ENCODE measurements at regions not wholly inside any gene's neighbourhood (a gene's known extent, or its start where the extent isn't known, plus 50 kb on each side); places are given as distances from the start of the nearest gene placed in this dataset.

- TF ChIP-seq, protein P1, sequence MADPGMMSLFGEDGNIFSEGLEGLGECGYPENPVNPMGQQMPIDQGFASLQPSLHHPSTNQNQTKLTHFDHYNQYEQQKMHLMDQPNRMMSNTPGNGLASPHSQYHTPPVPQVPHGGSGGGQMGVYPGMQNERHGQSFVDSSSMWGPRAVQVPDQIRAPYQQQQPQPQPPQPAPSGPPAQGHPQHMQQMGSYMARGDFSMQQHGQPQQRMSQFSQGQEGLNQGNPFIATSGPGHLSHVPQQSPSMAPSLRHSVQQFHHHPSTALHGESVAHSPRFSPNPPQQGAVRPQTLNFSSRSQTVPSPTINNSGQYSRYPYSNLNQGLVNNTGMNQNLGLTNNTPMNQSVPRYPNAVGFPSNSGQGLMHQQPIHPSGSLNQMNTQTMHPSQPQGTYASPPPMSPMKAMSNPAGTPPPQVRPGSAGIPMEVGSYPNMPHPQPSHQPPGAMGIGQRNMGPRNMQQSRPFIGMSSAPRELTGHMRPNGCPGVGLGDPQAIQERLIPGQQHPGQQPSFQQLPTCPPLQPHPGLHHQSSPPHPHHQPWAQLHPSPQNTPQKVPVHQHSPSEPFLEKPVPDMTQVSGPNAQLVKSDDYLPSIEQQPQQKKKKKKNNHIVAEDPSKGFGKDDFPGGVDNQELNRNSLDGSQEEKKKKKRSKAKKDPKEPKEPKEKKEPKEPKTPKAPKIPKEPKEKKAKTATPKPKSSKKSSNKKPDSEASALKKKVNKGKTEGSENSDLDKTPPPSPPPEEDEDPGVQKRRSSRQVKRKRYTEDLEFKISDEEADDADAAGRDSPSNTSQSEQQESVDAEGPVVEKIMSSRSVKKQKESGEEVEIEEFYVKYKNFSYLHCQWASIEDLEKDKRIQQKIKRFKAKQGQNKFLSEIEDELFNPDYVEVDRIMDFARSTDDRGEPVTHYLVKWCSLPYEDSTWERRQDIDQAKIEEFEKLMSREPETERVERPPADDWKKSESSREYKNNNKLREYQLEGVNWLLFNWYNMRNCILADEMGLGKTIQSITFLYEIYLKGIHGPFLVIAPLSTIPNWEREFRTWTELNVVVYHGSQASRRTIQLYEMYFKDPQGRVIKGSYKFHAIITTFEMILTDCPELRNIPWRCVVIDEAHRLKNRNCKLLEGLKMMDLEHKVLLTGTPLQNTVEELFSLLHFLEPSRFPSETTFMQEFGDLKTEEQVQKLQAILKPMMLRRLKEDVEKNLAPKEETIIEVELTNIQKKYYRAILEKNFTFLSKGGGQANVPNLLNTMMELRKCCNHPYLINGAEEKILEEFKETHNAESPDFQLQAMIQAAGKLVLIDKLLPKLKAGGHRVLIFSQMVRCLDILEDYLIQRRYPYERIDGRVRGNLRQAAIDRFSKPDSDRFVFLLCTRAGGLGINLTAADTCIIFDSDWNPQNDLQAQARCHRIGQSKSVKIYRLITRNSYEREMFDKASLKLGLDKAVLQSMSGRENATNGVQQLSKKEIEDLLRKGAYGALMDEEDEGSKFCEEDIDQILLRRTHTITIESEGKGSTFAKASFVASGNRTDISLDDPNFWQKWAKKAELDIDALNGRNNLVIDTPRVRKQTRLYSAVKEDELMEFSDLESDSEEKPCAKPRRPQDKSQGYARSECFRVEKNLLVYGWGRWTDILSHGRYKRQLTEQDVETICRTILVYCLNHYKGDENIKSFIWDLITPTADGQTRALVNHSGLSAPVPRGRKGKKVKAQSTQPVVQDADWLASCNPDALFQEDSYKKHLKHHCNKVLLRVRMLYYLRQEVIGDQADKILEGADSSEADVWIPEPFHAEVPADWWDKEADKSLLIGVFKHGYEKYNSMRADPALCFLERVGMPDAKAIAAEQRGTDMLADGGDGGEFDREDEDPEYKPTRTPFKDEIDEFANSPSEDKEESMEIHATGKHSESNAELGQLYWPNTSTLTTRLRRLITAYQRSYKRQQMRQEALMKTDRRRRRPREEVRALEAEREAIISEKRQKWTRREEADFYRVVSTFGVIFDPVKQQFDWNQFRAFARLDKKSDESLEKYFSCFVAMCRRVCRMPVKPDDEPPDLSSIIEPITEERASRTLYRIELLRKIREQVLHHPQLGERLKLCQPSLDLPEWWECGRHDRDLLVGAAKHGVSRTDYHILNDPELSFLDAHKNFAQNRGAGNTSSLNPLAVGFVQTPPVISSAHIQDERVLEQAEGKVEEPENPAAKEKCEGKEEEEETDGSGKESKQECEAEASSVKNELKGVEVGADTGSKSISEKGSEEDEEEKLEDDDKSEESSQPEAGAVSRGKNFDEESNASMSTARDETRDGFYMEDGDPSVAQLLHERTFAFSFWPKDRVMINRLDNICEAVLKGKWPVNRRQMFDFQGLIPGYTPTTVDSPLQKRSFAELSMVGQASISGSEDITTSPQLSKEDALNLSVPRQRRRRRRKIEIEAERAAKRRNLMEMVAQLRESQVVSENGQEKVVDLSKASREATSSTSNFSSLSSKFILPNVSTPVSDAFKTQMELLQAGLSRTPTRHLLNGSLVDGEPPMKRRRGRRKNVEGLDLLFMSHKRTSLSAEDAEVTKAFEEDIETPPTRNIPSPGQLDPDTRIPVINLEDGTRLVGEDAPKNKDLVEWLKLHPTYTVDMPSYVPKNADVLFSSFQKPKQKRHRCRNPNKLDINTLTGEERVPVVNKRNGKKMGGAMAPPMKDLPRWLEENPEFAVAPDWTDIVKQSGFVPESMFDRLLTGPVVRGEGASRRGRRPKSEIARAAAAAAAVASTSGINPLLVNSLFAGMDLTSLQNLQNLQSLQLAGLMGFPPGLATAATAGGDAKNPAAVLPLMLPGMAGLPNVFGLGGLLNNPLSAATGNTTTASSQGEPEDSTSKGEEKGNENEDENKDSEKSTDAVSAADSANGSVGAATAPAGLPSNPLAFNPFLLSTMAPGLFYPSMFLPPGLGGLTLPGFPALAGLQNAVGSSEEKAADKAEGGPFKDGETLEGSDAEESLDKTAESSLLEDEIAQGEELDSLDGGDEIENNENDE (IDR thresholded peaks at IDR 0.05; ENCODE audit: insufficient replicate concordance, low read length) = no peak
- TF ChIP-seq RAD21 (IDR thresholded peaks at IDR 0.05 in 1 of 2, conservative IDR thresholded peaks at IDR 0.05 in 1 of 2; ENCODE audit: low read depth in 2 of 2, low read length in 2 of 2) = no peak
- no peak for TF ChIP-seq SUZ12 (IDR thresholded peaks at IDR 0.05; ENCODE audit: low read length)
- TF ChIP-seq KDM4A (IDR thresholded peaks at IDR 0.05; ENCODE audit: low read depth, low read length, severe bottlenecking) = no peak
- TF ChIP-seq JUN (IDR thresholded peaks at IDR 0.05; ENCODE audit: low read depth, low read length) = no peak
- TF ChIP-seq, protein P2, sequence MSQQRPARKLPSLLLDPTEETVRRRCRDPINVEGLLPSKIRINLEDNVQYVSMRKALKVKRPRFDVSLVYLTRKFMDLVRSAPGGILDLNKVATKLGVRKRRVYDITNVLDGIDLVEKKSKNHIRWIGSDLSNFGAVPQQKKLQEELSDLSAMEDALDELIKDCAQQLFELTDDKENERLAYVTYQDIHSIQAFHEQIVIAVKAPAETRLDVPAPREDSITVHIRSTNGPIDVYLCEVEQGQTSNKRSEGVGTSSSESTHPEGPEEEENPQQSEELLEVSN (IDR thresholded peaks at IDR 0.05) = no peak
These were observed 129.3 kb upstream of the TENM4 start (continued) for GRCh38 chr11:79570104-79570503.

Measured in H1 (cell line).